HEK293 (cell line): ENCODE measurements at regions not wholly inside any gene's neighbourhood (a gene's known extent, or its start where the extent isn't known, plus 50 kb on each side); places are given as distances from the start of the nearest gene placed in this dataset.

ENCODE experiments used
- YY1 ChIP-seq: fragments of 450-650 bp; formaldehyde crosslinking; IDR thresholded peaks from 2 replicates; pipeline ENCODE4 v1.5.1; 2018; ENCODE audit warnings: missing biosample characterization, missing genetic modification characterization
- ZNF10 ChIP-seq: fragments of 450-650 bp; formaldehyde crosslinking; IDR thresholded peaks from 2 replicates; pipeline ENCODE4 v1.5.1; 2017; ENCODE audit warnings: missing biosample characterization, missing genetic modification characterization
- ZNF174 ChIP-seq: fragments of 450-650 bp; formaldehyde crosslinking; IDR thresholded peaks from 2 replicates; pipeline ENCODE4 v1.5.0; 2017; ENCODE audit warnings: missing biosample characterization, mild to moderate bottlenecking, missing genetic modification characterization
- ZNF274 ChIP-seq, 2 experiments: fragments of 200-500 bp in 1 of 2; fragments of 450-650 bp in 1 of 2; sonication (Bioruptor generic) in 1 of 2; formaldehyde crosslinking in 1 of 2; IDR thresholded peaks; 2 replicates each; pipeline versions ENCODE4 v1.5.1 to v1.6.1; 2014 to 2016; ENCODE audit warnings: borderline replicate concordance in 1 of 2, inconsistent platforms in 1 of 2, low read length in 1 of 2, missing biosample characterization in 1 of 2, missing genetic modification characterization in 1 of 2
- ZSCAN30 ChIP-seq: fragments of 450-650 bp; IDR thresholded peaks from 2 replicates; pipeline ENCODE4 v1.5.1; 2018; ENCODE audit warnings: missing biosample characterization, mild to moderate bottlenecking, missing genetic modification characterization, moderate library complexity
- TF ChIP-seq, protein P1 (sequence below): fragments of 450-650 bp; formaldehyde crosslinking; IDR thresholded peaks from 2 replicates; pipeline ENCODE4 v1.5.1; 2016; ENCODE audit warnings: missing biosample characterization, missing genetic modification characterization

DNA sequence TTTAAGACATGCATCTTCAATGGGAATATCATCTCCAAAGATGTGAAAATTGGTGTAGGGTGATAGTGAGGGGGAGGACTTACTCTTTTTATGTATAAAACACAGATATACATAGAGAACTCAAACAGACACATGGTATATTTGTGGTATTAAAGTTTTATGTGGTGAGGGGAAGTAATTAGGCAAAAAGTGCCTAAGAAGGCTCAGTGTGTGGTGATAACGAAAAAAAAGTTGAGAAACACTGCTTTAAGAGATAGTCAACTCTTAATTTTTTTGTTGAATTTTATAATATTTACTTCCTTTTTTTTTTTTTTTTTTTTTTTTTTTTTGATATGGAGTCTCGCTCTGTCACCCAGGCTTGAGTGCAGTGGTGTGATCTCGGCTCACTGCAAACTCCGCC lies 174.2 kb upstream of the FRMD4B start:
- TF ChIP-seq ZNF10 = no peak
- TF ChIP-seq ZSCAN30 (tag by site-specific recombination) = no peak
- no peak for TF ChIP-seq ZNF274 (IDR thresholded peaks at IDR 0.05; ENCODE audit: low read length)
- TF ChIP-seq ZNF274 (tag by site-specific recombination; IDR thresholded peaks at IDR 0.05; ENCODE audit: borderline replicate concordance) = no peak
- TF ChIP-seq YY1 (tag by site-specific recombination) = no peak
- TF ChIP-seq, protein P1, sequence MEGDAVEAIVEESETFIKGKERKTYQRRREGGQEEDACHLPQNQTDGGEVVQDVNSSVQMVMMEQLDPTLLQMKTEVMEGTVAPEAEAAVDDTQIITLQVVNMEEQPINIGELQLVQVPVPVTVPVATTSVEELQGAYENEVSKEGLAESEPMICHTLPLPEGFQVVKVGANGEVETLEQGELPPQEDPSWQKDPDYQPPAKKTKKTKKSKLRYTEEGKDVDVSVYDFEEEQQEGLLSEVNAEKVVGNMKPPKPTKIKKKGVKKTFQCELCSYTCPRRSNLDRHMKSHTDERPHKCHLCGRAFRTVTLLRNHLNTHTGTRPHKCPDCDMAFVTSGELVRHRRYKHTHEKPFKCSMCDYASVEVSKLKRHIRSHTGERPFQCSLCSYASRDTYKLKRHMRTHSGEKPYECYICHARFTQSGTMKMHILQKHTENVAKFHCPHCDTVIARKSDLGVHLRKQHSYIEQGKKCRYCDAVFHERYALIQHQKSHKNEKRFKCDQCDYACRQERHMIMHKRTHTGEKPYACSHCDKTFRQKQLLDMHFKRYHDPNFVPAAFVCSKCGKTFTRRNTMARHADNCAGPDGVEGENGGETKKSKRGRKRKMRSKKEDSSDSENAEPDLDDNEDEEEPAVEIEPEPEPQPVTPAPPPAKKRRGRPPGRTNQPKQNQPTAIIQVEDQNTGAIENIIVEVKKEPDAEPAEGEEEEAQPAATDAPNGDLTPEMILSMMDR = no peak
- no peak for TF ChIP-seq ZNF174 (tag by site-specific recombination)
